Right lobe of liver (tissue), 4 donors: ENCODE measurements at regions not wholly inside any gene's neighbourhood (a gene's known extent, or its start where the extent isn't known, plus 50 kb on each side); places are given as distances from the start of the nearest gene placed in this dataset.

Experiments
- CTCF ChIP-seq, 4 donors: fragments of 200-600 bp in 3 of 4; fragments of 450-650 bp in 1 of 4; IDR thresholded peaks; one replicate each; pipeline versions ENCODE4 v1.5.1 to v1.8.0; 2016 to 2022; ENCODE audit warnings: antibody characterized with exemption in 4 of 4, mild to moderate bottlenecking in 2 of 4
- POLR2A ChIP-seq: fragments of 450-650 bp; IDR thresholded peaks from one replicate; pipeline ENCODE4 v1.6.1; 2017; ENCODE audit warnings: antibody characterized with exemption, mild to moderate bottlenecking
- donor health status: DM: no; HTN: no; CAD: no.
- donor health status: DM: no; HTN: no; CAD: no.
- donor health status: DM: no; HTN: yes; CAD: no.

GRCh38 chr3:105923140-105923539 lies 54.3 kb upstream of the CBLB start:
- no peak for TF ChIP-seq CTCF (IDR thresholded peaks at IDR 0.05)
- no peak for TF ChIP-seq POLR2A
